GM13977 (cell line): ENCODE measurements at regions not wholly inside any gene's neighbourhood (a gene's known extent, or its start where the extent isn't known, plus 50 kb on each side); places are given as distances from the start of the nearest gene placed in this dataset.

Experiments
- DNase-seq: peaks from one replicate; pipeline ENCODE4 v3.0.0; 2012; ENCODE audit warnings: low spot score
- CTCF ChIP-seq: IDR thresholded peaks from 2 replicates; pipeline ENCODE4 v1.5.1; 2012; ENCODE audit warnings: mild to moderate bottlenecking, control low read depth; ENCODE audit not compliant: insufficient read depth; ENCODE audit errors: extremely low read depth, missing control alignments
- in situ Hi-C: fragments of 300-500 bp; cut with MboI; formaldehyde crosslinking; loops from one replicate; pipeline ENCODE4 v1.12.0; 2022; ENCODE audit warnings: low sequenced_read_pairs, low pct_unique_long_range_greater_than_20kb, mixed read lengths, inconsistent platforms; ENCODE audit not compliant: unreplicated experiment

- in situ Hi-C loops = no loop called here
- no peak for TF ChIP-seq CTCF
- no peak for DNase-seq
Measured at GRCh38 chr21:35507181-35507759, 458.2 kb upstream of the RUNX1 start.

GRCh38 chr21:35506771-35507170, 457.7 kb upstream of the RUNX1 start:
- in situ Hi-C loops = no loop called here
- no peak for DNase-seq
- no peak for TF ChIP-seq CTCF

GRCh38 chr21:35506352-35506751, 457.2 kb upstream of the RUNX1 start:
- DNase-seq = no peak
- TF ChIP-seq CTCF = no peak
- in situ Hi-C loops = no loop called here

- TF ChIP-seq CTCF = no peak
- in situ Hi-C loops = no loop called here
- no peak for DNase-seq
Measured at GRCh38 chr21:35504951-35505466, 455.9 kb upstream of the RUNX1 start.

GRCh38 chr21:35504277-35504676, 455.2 kb upstream of the RUNX1 start:
- TF ChIP-seq CTCF = no peak
- no peak for DNase-seq
- in situ Hi-C loops = no loop called here

GRCh38 chr21:35503671-35504070, 454.6 kb upstream of the RUNX1 start:
- DNase-seq = no peak
- no peak for TF ChIP-seq CTCF
- in situ Hi-C loops = no loop called here
